ENCODE measurements at regions not wholly inside any gene's neighbourhood (a gene's known extent, or its start where the extent isn't known, plus 50 kb on each side); places are given as distances from the start of the nearest gene placed in this dataset.
A peak's percentile ranks its signal among the peaks of the same experiment; 100 is the strongest.

DNA sequence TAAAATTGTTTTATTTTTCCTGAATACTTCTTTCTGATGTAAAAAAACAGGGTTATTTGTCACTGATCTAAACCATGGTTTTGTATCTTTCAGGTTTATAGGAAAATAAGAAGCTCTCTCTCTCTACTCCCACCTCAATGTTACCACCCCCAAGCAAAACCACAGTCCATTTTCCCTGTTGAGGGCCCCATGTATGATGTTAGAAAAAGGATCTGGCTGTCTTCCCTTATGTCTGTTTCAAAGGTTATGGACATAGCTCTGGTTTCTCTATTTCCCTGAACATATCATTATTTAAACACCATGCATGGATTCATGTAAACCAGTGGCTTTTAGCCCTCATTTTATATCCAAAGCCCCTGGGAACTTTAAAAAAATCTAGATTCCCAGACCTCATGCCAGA, 649.0 kb upstream of the TBX3 start:
- TF ChIP-seq JUND (IDR thresholded peaks at IDR 0.05) (no peak), CTCF (IDR thresholded peaks at IDR 0.05; ENCODE audit: low read depth, low read length, missing input control) (no peak), MAX (IDR thresholded peaks at IDR 0.05) (no peak)
- Histone ChIP-seq H3K36me3 (ENCODE audit: control insufficient read depth in 4 of 4, insufficient read depth in 3 of 4, low read depth in 1 of 4, low read length in 3 of 4) (no peaks in the 10 kb centered on the region), H3K9me3 (ENCODE audit: control insufficient read depth in 4 of 4, low read length in 3 of 4) (no peaks in the 10 kb centered on the region), H3K27ac (ENCODE audit: low read depth in 1 of 2, low read length in 2 of 2) (no peak overlapping the region), H3K4me1 (ENCODE audit: control insufficient read depth in 4 of 4, insufficient read depth in 4 of 4, low read length in 3 of 4) (no peaks in the 10 kb centered on the region), H3K27me3 (ENCODE audit: control insufficient read depth in 4 of 4, insufficient read depth in 4 of 4, low read length in 3 of 4) (no peaks in the 10 kb centered on the region), H3K4me3 (ENCODE audit: low read depth in 1 of 3, low read length in 3 of 3) (no peak overlapping the region), H3K9ac (ENCODE audit: low read depth in 1 of 2, low read length in 2 of 2) (no peak overlapping the region)
- DNase-seq (ENCODE audit: low spot score): no peak

GRCh38 chr12:115325858-115326257, 641.9 kb upstream of the TBX3 start:
- no peak overlapping the region for H3K27ac ChIP-seq (ENCODE audit: low read depth in 1 of 2, low read length in 2 of 2)
- no peak overlapping the region for H3K9ac ChIP-seq (ENCODE audit: low read depth in 1 of 2, low read length in 2 of 2)
- H3K4me3 ChIP-seq (ENCODE audit: low read depth in 1 of 3, low read length in 3 of 3): no peak overlapping the region
- H3K36me3 ChIP-seq (ENCODE audit: control insufficient read depth in 4 of 4, insufficient read depth in 3 of 4, low read depth in 1 of 4, low read length in 3 of 4): no peaks in the 10 kb centered on the region
- 35% methylated on average over 3 of the region's 3 CpGs for WGBS
- peaks cover 0 to 12% (median 6%) of the 10 kb centered on the region in 4 donors for H3K4me1 ChIP-seq (ENCODE audit: control insufficient read depth in 4 of 4, insufficient read depth in 4 of 4, low read length in 3 of 4)
- no peaks in the 10 kb centered on the region for H3K27me3 ChIP-seq (ENCODE audit: control insufficient read depth in 4 of 4, insufficient read depth in 4 of 4, low read length in 3 of 4)
- TF ChIP-seq, protein P1, sequence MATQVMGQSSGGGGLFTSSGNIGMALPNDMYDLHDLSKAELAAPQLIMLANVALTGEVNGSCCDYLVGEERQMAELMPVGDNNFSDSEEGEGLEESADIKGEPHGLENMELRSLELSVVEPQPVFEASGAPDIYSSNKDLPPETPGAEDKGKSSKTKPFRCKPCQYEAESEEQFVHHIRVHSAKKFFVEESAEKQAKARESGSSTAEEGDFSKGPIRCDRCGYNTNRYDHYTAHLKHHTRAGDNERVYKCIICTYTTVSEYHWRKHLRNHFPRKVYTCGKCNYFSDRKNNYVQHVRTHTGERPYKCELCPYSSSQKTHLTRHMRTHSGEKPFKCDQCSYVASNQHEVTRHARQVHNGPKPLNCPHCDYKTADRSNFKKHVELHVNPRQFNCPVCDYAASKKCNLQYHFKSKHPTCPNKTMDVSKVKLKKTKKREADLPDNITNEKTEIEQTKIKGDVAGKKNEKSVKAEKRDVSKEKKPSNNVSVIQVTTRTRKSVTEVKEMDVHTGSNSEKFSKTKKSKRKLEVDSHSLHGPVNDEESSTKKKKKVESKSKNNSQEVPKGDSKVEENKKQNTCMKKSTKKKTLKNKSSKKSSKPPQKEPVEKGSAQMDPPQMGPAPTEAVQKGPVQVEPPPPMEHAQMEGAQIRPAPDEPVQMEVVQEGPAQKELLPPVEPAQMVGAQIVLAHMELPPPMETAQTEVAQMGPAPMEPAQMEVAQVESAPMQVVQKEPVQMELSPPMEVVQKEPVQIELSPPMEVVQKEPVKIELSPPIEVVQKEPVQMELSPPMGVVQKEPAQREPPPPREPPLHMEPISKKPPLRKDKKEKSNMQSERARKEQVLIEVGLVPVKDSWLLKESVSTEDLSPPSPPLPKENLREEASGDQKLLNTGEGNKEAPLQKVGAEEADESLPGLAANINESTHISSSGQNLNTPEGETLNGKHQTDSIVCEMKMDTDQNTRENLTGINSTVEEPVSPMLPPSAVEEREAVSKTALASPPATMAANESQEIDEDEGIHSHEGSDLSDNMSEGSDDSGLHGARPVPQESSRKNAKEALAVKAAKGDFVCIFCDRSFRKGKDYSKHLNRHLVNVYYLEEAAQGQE (IDR thresholded peaks at IDR 0.05): no peak
- TF ChIP-seq HNF4A (conservative IDR thresholded peaks at IDR 0.05): peak in 1 of 2 donors; percentile 42
- TF ChIP-seq RXRA (IDR thresholded peaks at IDR 0.05): peak; percentile 40 to 51
- no peaks in the 10 kb centered on the region for H3K9me3 ChIP-seq (ENCODE audit: control insufficient read depth in 4 of 4, low read length in 3 of 4)
- DNase-seq (ENCODE audit: low spot score): no peak

DNA sequence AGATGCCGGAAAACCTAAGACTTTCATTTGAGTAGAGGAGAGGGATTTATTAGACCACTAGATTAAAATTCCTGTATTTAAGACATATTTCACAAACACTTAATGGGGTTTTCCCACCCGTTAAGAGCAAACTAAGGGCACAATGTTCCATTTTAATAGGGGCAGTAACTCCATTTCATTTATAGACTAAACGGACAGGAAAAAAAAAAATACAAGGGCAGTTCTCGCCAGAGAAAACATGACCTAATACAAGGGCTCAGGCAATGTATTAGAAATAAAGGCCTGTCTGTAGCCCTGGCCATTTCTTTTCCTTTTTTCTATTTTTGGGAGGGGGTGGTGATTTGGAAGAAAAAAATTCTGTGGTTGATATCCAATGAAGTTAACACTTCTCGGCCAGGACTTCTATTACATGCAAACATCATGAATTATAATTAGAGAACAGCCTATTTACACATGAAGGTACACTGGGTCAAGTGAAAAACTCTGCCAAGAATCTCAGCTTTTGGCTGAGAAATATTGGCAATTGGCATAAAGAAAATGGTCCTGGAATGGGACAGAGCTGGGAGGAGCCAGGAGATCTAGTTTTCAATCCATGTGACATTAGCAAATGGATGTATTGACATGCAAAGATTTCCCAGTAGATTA, 641.1 kb upstream of the TBX3 start:
- no peak for TF ChIP-seq YY1 (IDR thresholded peaks at IDR 0.05)
- peak; percentile 23 for TF ChIP-seq NR2F2 (IDR thresholded peaks at IDR 0.05)
- Histone ChIP-seq H3K27me3 (ENCODE audit: control insufficient read depth in 4 of 4, insufficient read depth in 4 of 4, low read length in 3 of 4) (no peaks in the 10 kb centered on the region), H3K9me3 (ENCODE audit: control insufficient read depth in 4 of 4, low read length in 3 of 4) (no peaks in the 10 kb centered on the region), H3K4me3 (ENCODE audit: low read depth in 1 of 3, low read length in 3 of 3) (no peak overlapping the region), H3K36me3 (ENCODE audit: control insufficient read depth in 4 of 4, insufficient read depth in 3 of 4, low read depth in 1 of 4, low read length in 3 of 4) (no peaks in the 10 kb centered on the region), H3K27ac (ENCODE audit: low read depth in 1 of 2, low read length in 2 of 2) (no peak overlapping the region), H3K9ac (ENCODE audit: low read depth in 1 of 2, low read length in 2 of 2) (no peak overlapping the region), H3K4me1 (ENCODE audit: control insufficient read depth in 4 of 4, insufficient read depth in 4 of 4, low read length in 3 of 4) (peaks cover 0 to 12% (median 6%) of the 10 kb centered on the region in 4 donors)
- WGBS: 44% methylated on average over 5 of the region's 5 CpGs
- no peak for DNase-seq (ENCODE audit: low spot score)

Measured in liver (tissue), 8 donors.